ENCODE measurements at regions not wholly inside any gene's neighbourhood (a gene's known extent, or its start where the extent isn't known, plus 50 kb on each side); places are given as distances from the start of the nearest gene placed in this dataset.

GRCh38 chr11:44380009-44380313 is 70.0 kb upstream of the ALX4 start:
- TF ChIP-seq CTCF (conservative IDR thresholded peaks at IDR 0.05), result no peak

GRCh38 chr11:44380820-44381219 is 70.9 kb upstream of the ALX4 start:
- no peak overlapping the region for H3K27ac ChIP-seq
- no peak for TF ChIP-seq CTCF (conservative IDR thresholded peaks at IDR 0.05)

More at GRCh38 chr11:44380009-44380313, 70.0 kb upstream of the ALX4 start:
- H3K27ac ChIP-seq, result no peak overlapping the region

- no peak overlapping the region for H3K27ac ChIP-seq
- no peak for TF ChIP-seq CTCF (conservative IDR thresholded peaks at IDR 0.05)
These were observed 71.3 kb upstream of the ALX4 start for GRCh38 chr11:44381261-44381660.

- no peak for TF ChIP-seq CTCF (conservative IDR thresholded peaks at IDR 0.05)
- no peak overlapping the region for H3K27ac ChIP-seq
These were observed 72.2 kb upstream of the ALX4 start for GRCh38 chr11:44382118-44382517.

GRCh38 chr11:44382656-44383240 is 72.8 kb upstream of the ALX4 start:
- no peak for TF ChIP-seq CTCF (conservative IDR thresholded peaks at IDR 0.05)
- no peak overlapping the region for H3K27ac ChIP-seq

GRCh38 chr11:44383246-44383645 is 73.3 kb upstream of the ALX4 start:
- H3K27ac ChIP-seq, result no peak overlapping the region
- no peak for TF ChIP-seq CTCF (conservative IDR thresholded peaks at IDR 0.05)

- TF ChIP-seq CTCF (conservative IDR thresholded peaks at IDR 0.05), result no peak
- no peak overlapping the region for H3K27ac ChIP-seq
These were observed 77.5 kb upstream of the ALX4 start for GRCh38 chr11:44387415-44387814.

All from VCaP (cell line).